ENCODE measurements at regions not wholly inside any gene's neighbourhood (a gene's known extent, or its start where the extent isn't known, plus 50 kb on each side); places are given as distances from the start of the nearest gene placed in this dataset.

DNA sequence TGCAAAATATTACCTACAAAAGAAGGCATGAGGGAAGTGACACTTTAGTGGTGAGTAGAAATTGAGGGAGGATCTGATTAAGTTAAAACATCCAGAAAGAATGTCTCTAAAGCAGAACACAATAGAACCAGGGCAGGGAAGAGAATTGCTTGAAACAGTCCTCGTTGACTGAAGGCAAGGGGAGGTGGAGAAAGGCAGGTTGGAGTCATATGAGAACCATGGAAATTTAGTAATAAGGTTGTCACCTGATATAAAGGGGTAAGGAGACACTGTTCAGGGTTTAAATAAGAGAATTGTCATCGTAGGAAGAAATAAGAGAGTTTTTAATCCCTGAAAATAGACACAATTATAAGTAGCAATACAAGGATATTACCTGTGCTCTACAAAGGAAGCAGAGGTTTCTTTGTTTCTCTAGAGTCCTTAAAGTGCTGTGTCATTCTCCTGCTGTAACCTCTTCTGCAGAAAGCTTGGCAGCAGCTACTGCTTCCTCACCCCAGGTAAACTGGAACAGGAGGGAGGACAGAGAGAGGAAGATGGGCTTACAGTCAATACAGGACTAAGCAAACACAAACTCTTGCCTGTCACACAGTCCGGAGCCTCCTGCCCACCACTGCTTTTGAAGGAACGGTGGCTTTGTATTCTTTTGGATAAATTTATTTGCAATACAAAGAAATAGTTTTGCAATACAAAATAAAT lies 258.4 kb downstream of the PPARGC1A start:
- Histone ChIP-seq H3K9ac (ENCODE audit: low read length) (no peak overlapping the region), H3K9me3 (ENCODE audit: low read length) (no peaks in the 10 kb centered on the region), H3K27me3 (ENCODE audit: insufficient read depth, low read depth, low read length) (no peaks in the 10 kb centered on the region), H3K4me2 (ENCODE audit: low read length) (no peak overlapping the region), H3K9me2 (ENCODE audit: insufficient read depth, low read length) (no peaks in the 10 kb centered on the region), H4K20me1 (ENCODE audit: insufficient read depth) (no peaks in the 10 kb centered on the region), H2AFZ (ENCODE audit: low read depth, low read length) (no peak overlapping the region), H3K79me2 (replicated peaks; ENCODE audit: insufficient read depth, low read length) (no peaks in the 10 kb centered on the region), H3K4me3 (ENCODE audit: low read length) (no peak overlapping the region), H3K36me3 (ENCODE audit: insufficient read depth, low read length) (no peaks in the 10 kb centered on the region), H3K27ac (ENCODE audit: low read length) (no peak overlapping the region), H3F3A (ENCODE audit: insufficient read depth, low read length, poor library complexity, severe bottlenecking) (no peaks in the 10 kb centered on the region)
- TF ChIP-seq MXI1 (conservative IDR thresholded peaks at IDR 0.05; ENCODE audit: poor library complexity, severe bottlenecking) = no peak
- TF ChIP-seq, protein P1, sequence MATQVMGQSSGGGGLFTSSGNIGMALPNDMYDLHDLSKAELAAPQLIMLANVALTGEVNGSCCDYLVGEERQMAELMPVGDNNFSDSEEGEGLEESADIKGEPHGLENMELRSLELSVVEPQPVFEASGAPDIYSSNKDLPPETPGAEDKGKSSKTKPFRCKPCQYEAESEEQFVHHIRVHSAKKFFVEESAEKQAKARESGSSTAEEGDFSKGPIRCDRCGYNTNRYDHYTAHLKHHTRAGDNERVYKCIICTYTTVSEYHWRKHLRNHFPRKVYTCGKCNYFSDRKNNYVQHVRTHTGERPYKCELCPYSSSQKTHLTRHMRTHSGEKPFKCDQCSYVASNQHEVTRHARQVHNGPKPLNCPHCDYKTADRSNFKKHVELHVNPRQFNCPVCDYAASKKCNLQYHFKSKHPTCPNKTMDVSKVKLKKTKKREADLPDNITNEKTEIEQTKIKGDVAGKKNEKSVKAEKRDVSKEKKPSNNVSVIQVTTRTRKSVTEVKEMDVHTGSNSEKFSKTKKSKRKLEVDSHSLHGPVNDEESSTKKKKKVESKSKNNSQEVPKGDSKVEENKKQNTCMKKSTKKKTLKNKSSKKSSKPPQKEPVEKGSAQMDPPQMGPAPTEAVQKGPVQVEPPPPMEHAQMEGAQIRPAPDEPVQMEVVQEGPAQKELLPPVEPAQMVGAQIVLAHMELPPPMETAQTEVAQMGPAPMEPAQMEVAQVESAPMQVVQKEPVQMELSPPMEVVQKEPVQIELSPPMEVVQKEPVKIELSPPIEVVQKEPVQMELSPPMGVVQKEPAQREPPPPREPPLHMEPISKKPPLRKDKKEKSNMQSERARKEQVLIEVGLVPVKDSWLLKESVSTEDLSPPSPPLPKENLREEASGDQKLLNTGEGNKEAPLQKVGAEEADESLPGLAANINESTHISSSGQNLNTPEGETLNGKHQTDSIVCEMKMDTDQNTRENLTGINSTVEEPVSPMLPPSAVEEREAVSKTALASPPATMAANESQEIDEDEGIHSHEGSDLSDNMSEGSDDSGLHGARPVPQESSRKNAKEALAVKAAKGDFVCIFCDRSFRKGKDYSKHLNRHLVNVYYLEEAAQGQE (IDR thresholded peaks at IDR 0.05; ENCODE audit: borderline replicate concordance) = no peak
- TF ChIP-seq EP300 (conservative IDR thresholded peaks at IDR 0.05; ENCODE audit: poor library complexity, severe bottlenecking) = no peak
- no peak for TF ChIP-seq SMC3 (conservative IDR thresholded peaks at IDR 0.05; ENCODE audit: poor library complexity)
- no peak for TF ChIP-seq RAD21 (conservative IDR thresholded peaks at IDR 0.05)
- no peak for TF ChIP-seq TAF1 (IDR thresholded peaks at IDR 0.05; ENCODE audit: low read depth)
- TF ChIP-seq, protein P2, sequence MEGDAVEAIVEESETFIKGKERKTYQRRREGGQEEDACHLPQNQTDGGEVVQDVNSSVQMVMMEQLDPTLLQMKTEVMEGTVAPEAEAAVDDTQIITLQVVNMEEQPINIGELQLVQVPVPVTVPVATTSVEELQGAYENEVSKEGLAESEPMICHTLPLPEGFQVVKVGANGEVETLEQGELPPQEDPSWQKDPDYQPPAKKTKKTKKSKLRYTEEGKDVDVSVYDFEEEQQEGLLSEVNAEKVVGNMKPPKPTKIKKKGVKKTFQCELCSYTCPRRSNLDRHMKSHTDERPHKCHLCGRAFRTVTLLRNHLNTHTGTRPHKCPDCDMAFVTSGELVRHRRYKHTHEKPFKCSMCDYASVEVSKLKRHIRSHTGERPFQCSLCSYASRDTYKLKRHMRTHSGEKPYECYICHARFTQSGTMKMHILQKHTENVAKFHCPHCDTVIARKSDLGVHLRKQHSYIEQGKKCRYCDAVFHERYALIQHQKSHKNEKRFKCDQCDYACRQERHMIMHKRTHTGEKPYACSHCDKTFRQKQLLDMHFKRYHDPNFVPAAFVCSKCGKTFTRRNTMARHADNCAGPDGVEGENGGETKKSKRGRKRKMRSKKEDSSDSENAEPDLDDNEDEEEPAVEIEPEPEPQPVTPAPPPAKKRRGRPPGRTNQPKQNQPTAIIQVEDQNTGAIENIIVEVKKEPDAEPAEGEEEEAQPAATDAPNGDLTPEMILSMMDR (IDR thresholded peaks at IDR 0.05; ENCODE audit: poor library complexity, severe bottlenecking) = no peak
- no peak for TF ChIP-seq EZH2 (IDR thresholded peaks at IDR 0.05; ENCODE audit: borderline replicate concordance, insufficient read depth, low read length, poor library complexity, severe bottlenecking)
- TF ChIP-seq POLR2AphosphoS5 (IDR thresholded peaks at IDR 0.05) = no peak

DNA sequence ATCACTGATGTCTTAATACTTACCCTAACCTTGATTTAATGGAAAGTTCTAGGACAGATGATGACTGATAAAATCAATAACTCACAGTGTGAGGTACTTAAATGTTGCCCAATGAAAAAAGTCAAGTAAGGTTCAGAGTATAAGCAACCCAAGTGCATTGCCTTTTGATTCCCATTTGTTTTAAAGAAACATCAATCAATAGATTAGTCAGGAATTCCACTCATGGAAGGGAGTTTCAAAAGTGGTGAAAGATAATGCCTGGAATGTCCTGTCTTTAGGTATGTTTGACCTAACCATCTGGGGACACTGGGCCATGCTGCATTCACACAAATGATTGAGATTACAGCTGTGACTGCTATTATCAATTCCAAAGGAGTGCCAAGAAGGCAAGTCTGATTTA lies 259.7 kb downstream of the PPARGC1A start:
- Histone ChIP-seq H3K27ac (ENCODE audit: low read length) (no peak overlapping the region), H3K9me2 (ENCODE audit: insufficient read depth, low read length) (no peaks in the 10 kb centered on the region), H3K27me3 (ENCODE audit: insufficient read depth, low read depth, low read length) (no peaks in the 10 kb centered on the region), H3K36me3 (ENCODE audit: insufficient read depth, low read length) (no peaks in the 10 kb centered on the region), H4K20me1 (ENCODE audit: insufficient read depth) (no peaks in the 10 kb centered on the region), H3K4me3 (ENCODE audit: low read length) (no peak overlapping the region), H3F3A (ENCODE audit: insufficient read depth, low read length, poor library complexity, severe bottlenecking) (no peaks in the 10 kb centered on the region), H2AFZ (ENCODE audit: low read depth, low read length) (no peak overlapping the region), H3K79me2 (replicated peaks; ENCODE audit: insufficient read depth, low read length) (no peaks in the 10 kb centered on the region), H3K9me3 (ENCODE audit: low read length) (no peaks in the 10 kb centered on the region), H3K9ac (ENCODE audit: low read length) (no peak overlapping the region), H3K4me2 (ENCODE audit: low read length) (no peak overlapping the region)
- TF ChIP-seq POLR2AphosphoS5 (IDR thresholded peaks at IDR 0.05) (no peak), EZH2 (IDR thresholded peaks at IDR 0.05; ENCODE audit: borderline replicate concordance, insufficient read depth, low read length, poor library complexity, severe bottlenecking) (no peak)
- TF ChIP-seq, protein P1 (IDR thresholded peaks at IDR 0.05; ENCODE audit: borderline replicate concordance) = no peak

Measured in neural cell (in vitro differentiated cells).